ENCODE measurements at regions not wholly inside any gene's neighbourhood (a gene's known extent, or its start where the extent isn't known, plus 50 kb on each side); places are given as distances from the start of the nearest gene placed in this dataset.

GRCh38 chr17:72022328-72023275 lies 98.2 kb upstream of the SOX9 start:
- Mint-ChIP-seq H3K9me3 (no peaks in the 10 kb centered on the region), H3K27me3 (ENCODE audit: low read depth) (peaks cover 4% of the 10 kb centered on the region; the same call in 1 of the 2 replicates), H3K4me1 (peaks cover 28% of the 10 kb centered on the region), H3K4me3 (no peak overlapping the region), H3K36me3 (no peaks in the 10 kb centered on the region), H3K27ac (no peak overlapping the region)
- ATAC-seq, result no peak
- DNase-seq (ENCODE audit: low spot score), result no peak
- POLR2A ChIA-PET, result no interaction called here
- TF ChIP-seq SP1 (CRISPR knock-in tag; conservative IDR thresholded peaks at IDR 0.05), result no peak
- TF ChIP-seq CREM (CRISPR knock-in tag; IDR thresholded peaks at IDR 0.05), result no peak
- TF ChIP-seq ZNF263 (CRISPR knock-in tag; IDR thresholded peaks at IDR 0.05; ENCODE audit: low read depth), result no peak
- no peak for TF ChIP-seq IRF2 (CRISPR knock-in tag; IDR thresholded peaks at IDR 0.05; ENCODE audit: borderline replicate concordance, low read depth)
- no peak for TF ChIP-seq PRDM15 (CRISPR knock-in tag; IDR thresholded peaks at IDR 0.05)
- TF ChIP-seq AFF4 (CRISPR knock-in tag; IDR thresholded peaks at IDR 0.05; ENCODE audit: borderline replicate concordance), result no peak
- no peak for TF ChIP-seq CREB1 (CRISPR knock-in tag; IDR thresholded peaks at IDR 0.05)
- TF ChIP-seq MYBL2 (CRISPR knock-in tag; IDR thresholded peaks at IDR 0.05), result no peak
- no peak for TF ChIP-seq NFE2L1 (CRISPR knock-in tag; IDR thresholded peaks at IDR 0.05)
- no peak for TF ChIP-seq OVOL2 (CRISPR knock-in tag; IDR thresholded peaks at IDR 0.05; ENCODE audit: borderline replicate concordance)
- no peak for TF ChIP-seq FOXP1 (CRISPR knock-in tag; IDR thresholded peaks at IDR 0.05; ENCODE audit: borderline replicate concordance)
- TF ChIP-seq STAT6 (CRISPR knock-in tag; conservative IDR thresholded peaks at IDR 0.05; ENCODE audit: low read depth), result no peak
- TF ChIP-seq ZNF423 (CRISPR knock-in tag; IDR thresholded peaks at IDR 0.05), result no peak
- CTCF ChIA-PET, result no interaction called here

GRCh38 chr17:72024457-72024856 lies 96.4 kb upstream of the SOX9 start:
- H3K4me1 Mint-ChIP-seq, result peaks cover 32% of the 10 kb centered on the region
- H3K4me3 Mint-ChIP-seq, result no peak overlapping the region
- no peak overlapping the region for H3K27ac Mint-ChIP-seq
- ATAC-seq (no peak), DNase-seq (ENCODE audit: low spot score) (no peak)
- no peaks in the 10 kb centered on the region for H3K9me3 Mint-ChIP-seq
- H3K27me3 Mint-ChIP-seq (ENCODE audit: low read depth), result peaks cover 9% of the 10 kb centered on the region; the same call in 1 of the 2 replicates
- ChIA-PET CTCF (no interaction called here), POLR2A (no interaction called here)
- H3K36me3 Mint-ChIP-seq, result no peaks in the 10 kb centered on the region
- TF ChIP-seq TEAD4 (CRISPR knock-in tag; IDR thresholded peaks at IDR 0.05) (no peak), NFATC4 (CRISPR knock-in tag; IDR thresholded peaks at IDR 0.05) (no peak), AFF4 (CRISPR knock-in tag; IDR thresholded peaks at IDR 0.05; ENCODE audit: borderline replicate concordance) (no peak), E2F1 (CRISPR knock-in tag; IDR thresholded peaks at IDR 0.05) (no peak), ETV6 (CRISPR knock-in tag; IDR thresholded peaks at IDR 0.05) (no peak)
